HEK293 (cell line): ENCODE measurements at regions not wholly inside any gene's neighbourhood (a gene's known extent, or its start where the extent isn't known, plus 50 kb on each side); places are given as distances from the start of the nearest gene placed in this dataset.
A peak's percentile ranks its signal among the peaks of the same experiment; 100 is the strongest.

Source experiments
- HOXD13 ChIP-seq: sonication (generic); formaldehyde crosslinking; IDR thresholded peaks from 2 replicates; pipeline ENCODE4 v1.8.0; 2022; ENCODE audit warnings: missing genetic modification reagents, borderline replicate concordance
- MYNN ChIP-seq: fragments of 450-650 bp; formaldehyde crosslinking; IDR thresholded peaks from 2 replicates; pipeline ENCODE4 v1.5.1; 2016; ENCODE audit warnings: missing biosample characterization, missing genetic modification characterization, borderline replicate concordance
- SCRT2 ChIP-seq: fragments of 450-650 bp; formaldehyde crosslinking; IDR thresholded peaks from 2 replicates; pipeline ENCODE4 v1.5.1; 2016; ENCODE audit warnings: missing biosample characterization, missing genetic modification characterization
- ZEB2 ChIP-seq: fragments of 450-650 bp; formaldehyde crosslinking; IDR thresholded peaks from 2 replicates; pipeline ENCODE4 v1.5.1; 2016; ENCODE audit warnings: missing biosample characterization, missing genetic modification characterization
- ZFP3 ChIP-seq: fragments of 450-650 bp; formaldehyde crosslinking; IDR thresholded peaks from 2 replicates; pipeline ENCODE4 v1.5.1; 2016; ENCODE audit warnings: low read depth, missing biosample characterization, missing genetic modification characterization
- ZNF174 ChIP-seq: fragments of 450-650 bp; formaldehyde crosslinking; IDR thresholded peaks from 2 replicates; pipeline ENCODE4 v1.5.0; 2017; ENCODE audit warnings: missing biosample characterization, mild to moderate bottlenecking, missing genetic modification characterization
- ZNF19 ChIP-seq: fragments of 450-650 bp; formaldehyde crosslinking; IDR thresholded peaks from 2 replicates; pipeline ENCODE4; 2016; ENCODE audit warnings: missing biosample characterization, missing genetic modification characterization, low read depth
- ZNF23 ChIP-seq: fragments of 450-650 bp; formaldehyde crosslinking; IDR thresholded peaks from 2 replicates; pipeline ENCODE4 v1.5.1; 2016; ENCODE audit warnings: missing biosample characterization, missing genetic modification characterization, borderline replicate concordance
- ZNF335 ChIP-seq: fragments of 450-650 bp; formaldehyde crosslinking; conservative IDR thresholded peaks from 2 replicates; pipeline ENCODE4 v1.5.1; 2016; ENCODE audit warnings: missing biosample characterization, missing genetic modification characterization
- ZNF423 ChIP-seq: fragments of 450-650 bp; formaldehyde crosslinking; IDR thresholded peaks from 2 replicates; pipeline ENCODE4 v1.5.1; 2016; ENCODE audit warnings: missing biosample characterization, missing genetic modification characterization
- ZNF558 ChIP-seq: fragments of 450-650 bp; formaldehyde crosslinking; IDR thresholded peaks from 2 replicates; pipeline ENCODE4 v1.5.1; 2016; ENCODE audit warnings: missing biosample characterization, missing genetic modification characterization
- ZNF747 ChIP-seq: fragments of 450-650 bp; formaldehyde crosslinking; IDR thresholded peaks from 2 replicates; pipeline ENCODE4 v1.5.1; 2016; ENCODE audit warnings: missing biosample characterization, missing genetic modification characterization
- ZNF768 ChIP-seq: fragments of 450-650 bp; formaldehyde crosslinking; IDR thresholded peaks from 2 replicates; pipeline ENCODE4 v1.5.1; 2018; ENCODE audit warnings: missing biosample characterization, mild to moderate bottlenecking, missing genetic modification characterization
- TF ChIP-seq, protein P1 (sequence below): fragments of 450-650 bp; formaldehyde crosslinking; IDR thresholded peaks from 2 replicates; pipeline ENCODE4; 2016; ENCODE audit warnings: missing biosample characterization, missing genetic modification characterization
- TF ChIP-seq, protein P2 (sequence below): fragments of 450-650 bp; formaldehyde crosslinking; conservative IDR thresholded peaks from 2 replicates; pipeline ENCODE4 v1.5.1; 2016; ENCODE audit warnings: low read depth, missing biosample characterization, missing genetic modification characterization
- TF ChIP-seq, protein P3 (sequence below): fragments of 450-650 bp; formaldehyde crosslinking; IDR thresholded peaks from 2 replicates; pipeline ENCODE4 v1.5.1; 2017; ENCODE audit warnings: missing biosample characterization, missing genetic modification characterization
- TF ChIP-seq, protein P4 (sequence below): fragments of 450-650 bp; formaldehyde crosslinking; IDR thresholded peaks from 2 replicates; pipeline ENCODE4 v1.5.1; 2017; ENCODE audit warnings: missing biosample characterization, missing genetic modification characterization
- TF ChIP-seq, protein P5 (sequence below): fragments of 450-650 bp; formaldehyde crosslinking; IDR thresholded peaks from 2 replicates; pipeline ENCODE4 v1.5.1; 2017; ENCODE audit warnings: missing biosample characterization, missing genetic modification characterization
- TF ChIP-seq, protein P6 (sequence below): fragments of 450-650 bp; formaldehyde crosslinking; optimal IDR thresholded peaks from 2 replicates; pipeline ENCODE3; 2016; ENCODE audit warnings: missing biosample characterization, mild to moderate bottlenecking, missing genetic modification characterization
- TF ChIP-seq, protein P7 (sequence below): fragments of 450-650 bp; formaldehyde crosslinking; IDR thresholded peaks from 2 replicates; pipeline ENCODE4 v1.5.1; 2016; ENCODE audit warnings: missing biosample characterization, missing genetic modification characterization
- TF ChIP-seq, protein P8 (sequence below): fragments of 450-650 bp; IDR thresholded peaks from 2 replicates; pipeline ENCODE4 v1.5.1; 2018; ENCODE audit warnings: missing biosample characterization, missing genetic modification characterization

DNA sequence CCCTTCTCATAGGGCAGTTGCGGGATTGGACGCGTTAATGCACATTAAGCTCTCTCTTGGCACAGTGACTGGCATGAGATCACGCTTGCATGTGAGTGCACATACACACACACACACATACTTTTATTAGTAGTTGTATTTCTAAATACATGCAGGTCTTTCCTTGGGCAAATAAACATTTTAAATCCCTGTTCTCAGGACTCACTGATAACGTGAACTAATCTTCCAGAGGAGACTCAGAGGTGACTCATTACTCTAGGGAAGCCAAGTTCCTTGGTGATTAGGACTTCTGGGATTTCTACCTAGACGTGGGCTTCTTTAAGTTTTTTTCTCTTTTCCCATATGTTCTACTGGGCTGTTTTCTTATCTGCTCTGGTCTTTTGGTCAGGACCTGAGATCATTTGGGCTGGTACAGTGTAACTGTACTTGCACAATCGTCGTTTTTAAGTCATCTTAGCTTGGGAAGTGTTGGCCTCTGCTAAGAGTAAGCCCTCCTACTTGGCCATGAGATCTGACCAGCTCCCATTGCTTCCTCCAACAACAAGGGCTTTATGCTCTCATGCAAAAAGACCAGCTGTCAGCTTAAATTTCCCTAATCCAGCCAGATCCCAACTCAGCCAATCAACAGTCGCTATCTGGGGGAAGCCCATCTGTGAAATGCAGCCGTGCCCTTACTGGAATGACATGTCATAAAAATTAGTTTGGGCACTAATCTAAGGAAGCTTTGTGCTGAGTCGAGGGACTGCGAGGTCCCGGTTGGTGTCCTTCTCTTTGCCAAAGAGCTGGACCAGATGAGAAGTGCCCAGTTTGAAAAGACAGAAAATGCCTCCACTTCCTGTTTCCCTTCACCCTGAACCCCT, 176.4 kb upstream of the ANKRD55 start (continued):
- TF ChIP-seq, protein P1, sequence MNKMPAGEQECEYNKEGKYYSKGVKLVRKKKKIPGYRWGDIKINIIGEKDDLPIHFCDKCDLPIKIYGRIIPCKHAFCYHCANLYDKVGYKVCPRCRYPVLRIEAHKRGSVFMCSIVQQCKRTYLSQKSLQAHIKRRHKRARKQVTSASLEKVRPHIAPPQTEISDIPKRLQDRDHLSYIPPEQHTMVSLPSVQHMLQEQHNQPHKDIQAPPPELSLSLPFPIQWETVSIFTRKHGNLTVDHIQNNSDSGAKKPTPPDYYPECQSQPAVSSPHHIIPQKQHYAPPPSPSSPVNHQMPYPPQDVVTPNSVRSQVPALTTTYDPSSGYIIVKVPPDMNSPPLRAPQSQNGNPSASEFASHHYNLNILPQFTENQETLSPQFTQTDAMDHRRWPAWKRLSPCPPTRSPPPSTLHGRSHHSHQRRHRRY (tag by site-specific recombination): no peak
- TF ChIP-seq, protein P2, sequence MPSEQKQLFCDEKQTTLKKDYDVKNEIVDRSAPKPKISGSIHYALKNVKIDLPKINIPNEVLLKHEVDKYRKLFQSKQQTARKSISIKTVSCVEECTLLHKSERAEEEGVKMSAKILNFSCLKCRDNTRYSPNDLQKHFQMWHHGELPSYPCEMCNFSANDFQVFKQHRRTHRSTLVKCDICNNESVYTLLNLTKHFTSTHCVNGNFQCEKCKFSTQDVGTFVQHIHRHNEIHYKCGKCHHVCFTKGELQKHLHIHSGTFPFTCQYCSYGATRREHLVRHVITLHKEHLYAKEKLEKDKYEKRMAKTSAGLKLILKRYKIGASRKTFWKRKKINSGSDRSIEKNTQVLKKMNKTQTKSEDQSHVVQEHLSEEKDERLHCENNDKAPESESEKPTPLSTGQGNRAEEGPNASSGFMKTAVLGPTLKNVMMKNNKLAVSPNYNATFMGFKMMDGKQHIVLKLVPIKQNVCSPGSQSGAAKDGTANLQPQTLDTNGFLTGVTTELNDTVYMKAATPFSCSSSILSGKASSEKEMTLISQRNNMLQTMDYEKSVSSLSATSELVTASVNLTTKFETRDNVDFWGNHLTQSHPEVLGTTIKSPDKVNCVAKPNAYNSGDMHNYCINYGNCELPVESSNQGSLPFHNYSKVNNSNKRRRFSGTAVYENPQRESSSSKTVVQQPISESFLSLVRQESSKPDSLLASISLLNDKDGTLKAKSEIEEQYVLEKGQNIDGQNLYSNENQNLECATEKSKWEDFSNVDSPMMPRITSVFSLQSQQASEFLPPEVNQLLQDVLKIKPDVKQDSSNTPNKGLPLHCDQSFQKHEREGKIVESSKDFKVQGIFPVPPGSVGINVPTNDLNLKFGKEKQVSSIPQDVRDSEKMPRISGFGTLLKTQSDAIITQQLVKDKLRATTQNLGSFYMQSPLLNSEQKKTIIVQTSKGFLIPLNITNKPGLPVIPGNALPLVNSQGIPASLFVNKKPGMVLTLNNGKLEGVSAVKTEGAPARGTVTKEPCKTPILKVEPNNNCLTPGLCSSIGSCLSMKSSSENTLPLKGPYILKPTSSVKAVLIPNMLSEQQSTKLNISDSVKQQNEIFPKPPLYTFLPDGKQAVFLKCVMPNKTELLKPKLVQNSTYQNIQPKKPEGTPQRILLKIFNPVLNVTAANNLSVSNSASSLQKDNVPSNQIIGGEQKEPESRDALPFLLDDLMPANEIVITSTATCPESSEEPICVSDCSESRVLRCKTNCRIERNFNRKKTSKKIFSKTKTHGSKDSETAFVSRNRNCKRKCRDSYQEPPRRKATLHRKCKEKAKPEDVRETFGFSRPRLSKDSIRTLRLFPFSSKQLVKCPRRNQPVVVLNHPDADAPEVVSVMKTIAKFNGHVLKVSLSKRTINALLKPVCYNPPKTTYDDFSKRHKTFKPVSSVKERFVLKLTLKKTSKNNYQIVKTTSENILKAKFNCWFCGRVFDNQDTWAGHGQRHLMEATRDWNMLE (tag by site-specific recombination): 0 out of 2 replicates have a peak, but pooled peaks have one; percentile 15
- TF ChIP-seq ZFP3: no peak
- TF ChIP-seq, protein P3, sequence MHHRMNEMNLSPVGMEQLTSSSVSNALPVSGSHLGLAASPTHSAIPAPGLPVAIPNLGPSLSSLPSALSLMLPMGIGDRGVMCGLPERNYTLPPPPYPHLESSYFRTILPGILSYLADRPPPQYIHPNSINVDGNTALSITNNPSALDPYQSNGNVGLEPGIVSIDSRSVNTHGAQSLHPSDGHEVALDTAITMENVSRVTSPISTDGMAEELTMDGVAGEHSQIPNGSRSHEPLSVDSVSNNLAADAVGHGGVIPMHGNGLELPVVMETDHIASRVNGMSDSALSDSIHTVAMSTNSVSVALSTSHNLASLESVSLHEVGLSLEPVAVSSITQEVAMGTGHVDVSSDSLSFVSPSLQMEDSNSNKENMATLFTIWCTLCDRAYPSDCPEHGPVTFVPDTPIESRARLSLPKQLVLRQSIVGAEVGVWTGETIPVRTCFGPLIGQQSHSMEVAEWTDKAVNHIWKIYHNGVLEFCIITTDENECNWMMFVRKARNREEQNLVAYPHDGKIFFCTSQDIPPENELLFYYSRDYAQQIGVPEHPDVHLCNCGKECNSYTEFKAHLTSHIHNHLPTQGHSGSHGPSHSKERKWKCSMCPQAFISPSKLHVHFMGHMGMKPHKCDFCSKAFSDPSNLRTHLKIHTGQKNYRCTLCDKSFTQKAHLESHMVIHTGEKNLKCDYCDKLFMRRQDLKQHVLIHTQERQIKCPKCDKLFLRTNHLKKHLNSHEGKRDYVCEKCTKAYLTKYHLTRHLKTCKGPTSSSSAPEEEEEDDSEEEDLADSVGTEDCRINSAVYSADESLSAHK: no peak
- TF ChIP-seq MYNN (tag by site-specific recombination): no peak
- TF ChIP-seq, protein P4, sequence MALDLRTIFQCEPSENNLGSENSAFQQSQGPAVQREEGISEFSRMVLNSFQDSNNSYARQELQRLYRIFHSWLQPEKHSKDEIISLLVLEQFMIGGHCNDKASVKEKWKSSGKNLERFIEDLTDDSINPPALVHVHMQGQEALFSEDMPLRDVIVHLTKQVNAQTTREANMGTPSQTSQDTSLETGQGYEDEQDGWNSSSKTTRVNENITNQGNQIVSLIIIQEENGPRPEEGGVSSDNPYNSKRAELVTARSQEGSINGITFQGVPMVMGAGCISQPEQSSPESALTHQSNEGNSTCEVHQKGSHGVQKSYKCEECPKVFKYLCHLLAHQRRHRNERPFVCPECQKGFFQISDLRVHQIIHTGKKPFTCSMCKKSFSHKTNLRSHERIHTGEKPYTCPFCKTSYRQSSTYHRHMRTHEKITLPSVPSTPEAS: 0 out of 2 replicates have a peak, but pooled peaks have one; percentile 12
- TF ChIP-seq, protein P5, sequence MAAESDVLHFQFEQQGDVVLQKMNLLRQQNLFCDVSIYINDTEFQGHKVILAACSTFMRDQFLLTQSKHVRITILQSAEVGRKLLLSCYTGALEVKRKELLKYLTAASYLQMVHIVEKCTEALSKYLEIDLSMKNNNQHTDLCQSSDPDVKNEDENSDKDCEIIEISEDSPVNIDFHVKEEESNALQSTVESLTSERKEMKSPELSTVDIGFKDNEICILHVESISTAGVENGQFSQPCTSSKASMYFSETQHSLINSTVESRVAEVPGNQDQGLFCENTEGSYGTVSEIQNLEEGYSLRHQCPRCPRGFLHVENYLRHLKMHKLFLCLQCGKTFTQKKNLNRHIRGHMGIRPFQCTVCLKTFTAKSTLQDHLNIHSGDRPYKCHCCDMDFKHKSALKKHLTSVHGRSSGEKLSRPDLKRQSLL (tag by site-specific recombination): no peak
- TF ChIP-seq ZNF558 (tag by site-specific recombination): no peak
- no peak for TF ChIP-seq ZNF423 (tag by site-specific recombination)
- TF ChIP-seq ZNF768 (tag by site-specific recombination): no peak
- peak; percentile 17; the same call in 1 of the 2 replicates for TF ChIP-seq ZNF335 (tag by site-specific recombination)
- TF ChIP-seq, protein P6, sequence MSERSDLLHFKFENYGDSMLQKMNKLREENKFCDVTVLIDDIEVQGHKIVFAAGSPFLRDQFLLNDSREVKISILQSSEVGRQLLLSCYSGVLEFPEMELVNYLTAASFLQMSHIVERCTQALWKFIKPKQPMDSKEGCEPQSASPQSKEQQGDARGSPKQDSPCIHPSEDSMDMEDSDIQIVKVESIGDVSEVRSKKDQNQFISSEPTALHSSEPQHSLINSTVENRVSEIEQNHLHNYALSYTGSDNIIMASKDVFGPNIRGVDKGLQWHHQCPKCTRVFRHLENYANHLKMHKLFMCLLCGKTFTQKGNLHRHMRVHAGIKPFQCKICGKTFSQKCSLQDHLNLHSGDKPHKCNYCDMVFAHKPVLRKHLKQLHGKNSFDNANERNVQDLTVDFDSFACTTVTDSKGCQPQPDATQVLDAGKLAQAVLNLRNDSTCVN (tag by site-specific recombination): no peak
- no peak for TF ChIP-seq ZNF747 (tag by site-specific recombination)
- TF ChIP-seq ZNF23 (tag by site-specific recombination): no peak
- TF ChIP-seq ZNF19 (tag by site-specific recombination): no peak
- no peak for TF ChIP-seq SCRT2 (tag by site-specific recombination)
- TF ChIP-seq, protein P7, sequence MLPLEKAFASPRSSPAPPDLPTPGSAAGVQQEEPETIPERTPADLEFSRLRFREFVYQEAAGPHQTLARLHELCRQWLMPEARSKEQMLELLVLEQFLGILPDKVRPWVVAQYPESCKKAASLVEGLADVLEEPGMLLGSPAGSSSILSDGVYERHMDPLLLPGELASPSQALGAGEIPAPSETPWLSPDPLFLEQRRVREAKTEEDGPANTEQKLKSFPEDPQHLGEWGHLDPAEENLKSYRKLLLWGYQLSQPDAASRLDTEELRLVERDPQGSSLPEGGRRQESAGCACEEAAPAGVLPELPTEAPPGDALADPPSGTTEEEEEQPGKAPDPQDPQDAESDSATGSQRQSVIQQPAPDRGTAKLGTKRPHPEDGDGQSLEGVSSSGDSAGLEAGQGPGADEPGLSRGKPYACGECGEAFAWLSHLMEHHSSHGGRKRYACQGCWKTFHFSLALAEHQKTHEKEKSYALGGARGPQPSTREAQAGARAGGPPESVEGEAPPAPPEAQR: no peak
- TF ChIP-seq, protein P8, sequence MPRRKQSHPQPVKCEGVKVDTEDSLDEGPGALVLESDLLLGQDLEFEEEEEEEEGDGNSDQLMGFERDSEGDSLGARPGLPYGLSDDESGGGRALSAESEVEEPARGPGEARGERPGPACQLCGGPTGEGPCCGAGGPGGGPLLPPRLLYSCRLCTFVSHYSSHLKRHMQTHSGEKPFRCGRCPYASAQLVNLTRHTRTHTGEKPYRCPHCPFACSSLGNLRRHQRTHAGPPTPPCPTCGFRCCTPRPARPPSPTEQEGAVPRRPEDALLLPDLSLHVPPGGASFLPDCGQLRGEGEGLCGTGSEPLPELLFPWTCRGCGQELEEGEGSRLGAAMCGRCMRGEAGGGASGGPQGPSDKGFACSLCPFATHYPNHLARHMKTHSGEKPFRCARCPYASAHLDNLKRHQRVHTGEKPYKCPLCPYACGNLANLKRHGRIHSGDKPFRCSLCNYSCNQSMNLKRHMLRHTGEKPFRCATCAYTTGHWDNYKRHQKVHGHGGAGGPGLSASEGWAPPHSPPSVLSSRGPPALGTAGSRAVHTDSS: no peak
- TF ChIP-seq ZNF174 (tag by site-specific recombination): no peak; the same call in 1 of the 2 replicates
- TF ChIP-seq ZEB2 (tag by site-specific recombination): no peak
- no peak for TF ChIP-seq HOXD13 (CRISPR knock-in tag)
